Liver (tissue), 8 donors: ENCODE measurements at regions not wholly inside any gene's neighbourhood (a gene's known extent, or its start where the extent isn't known, plus 50 kb on each side); places are given as distances from the start of the nearest gene placed in this dataset.

Source experiments
- DNase-seq: peaks from one replicate; pipeline ENCODE4 v3.0.0-alpha.2; 2017; ENCODE audit warnings: low spot score
- H3K27ac ChIP-seq, 2 donors: one replicate each; pipeline ENCODE4 v1.7.0; 2013; ENCODE audit warnings: inconsistent platforms in 2 of 2, low read length in 2 of 2, control low read depth in 1 of 2, low read depth in 1 of 2, mild to moderate bottlenecking in 1 of 2
- H3K27me3 ChIP-seq, 4 donors: one replicate each; pipeline versions ENCODE4 v1.6.1 to v1.7.0; 2013; ENCODE audit warnings: low read length in 3 of 4, inconsistent platforms in 1 of 4, mild to moderate bottlenecking in 1 of 4, moderate library complexity in 1 of 4; ENCODE audit not compliant: control insufficient read depth in 4 of 4, insufficient read depth in 4 of 4
- H3K36me3 ChIP-seq, 4 donors: one replicate each; pipeline versions ENCODE4 v1.6.1 to v1.7.0; 2013; ENCODE audit warnings: low read length in 3 of 4, mild to moderate bottlenecking in 3 of 4, low read depth in 1 of 4, moderate library complexity in 1 of 4; ENCODE audit not compliant: control insufficient read depth in 4 of 4, insufficient read depth in 3 of 4
- H3K4me1 ChIP-seq, 4 donors: one replicate each; pipeline versions ENCODE4 v1.6.1 to v1.7.0; 2013; ENCODE audit warnings: low read length in 3 of 4, mild to moderate bottlenecking in 3 of 4, moderate library complexity in 1 of 4; ENCODE audit not compliant: control insufficient read depth in 4 of 4, insufficient read depth in 4 of 4
- H3K4me3 ChIP-seq, 3 donors: one replicate each; pipeline versions ENCODE4 v1.6.1 to v1.7.0; 2013; ENCODE audit warnings: low read length in 3 of 3, control low read depth in 1 of 3, low read depth in 1 of 3, mild to moderate bottlenecking in 1 of 3
- H3K9ac ChIP-seq, 2 donors: one replicate each; pipeline ENCODE4 v1.7.0; 2013; ENCODE audit warnings: low read length in 2 of 2, mild to moderate bottlenecking in 2 of 2, moderate library complexity in 2 of 2, control low read depth in 1 of 2, low read depth in 1 of 2
- H3K9me3 ChIP-seq, 4 donors: one replicate each; pipeline versions ENCODE4 v1.6.1 to v1.7.0; 2013; ENCODE audit warnings: low read length in 3 of 4; ENCODE audit not compliant: control insufficient read depth in 4 of 4
- ATF3 ChIP-seq: IDR thresholded peaks from 2 replicates; pipeline ENCODE4 v1.6.1; 2016; ENCODE audit warnings: antibody characterized with exemption
- CTCF ChIP-seq: fragments of 150-350 bp; IDR thresholded peaks from 2 replicates; pipeline ENCODE4 v1.5.1; 2017; ENCODE audit warnings: improper control_type of control experiment, low read depth, low read length; ENCODE audit not compliant: missing input control
- FOXA1 ChIP-seq: IDR thresholded peaks from 2 replicates; pipeline ENCODE4 v1.6.1; 2016; ENCODE audit warnings: antibody characterized with exemption
- FOXA2 ChIP-seq: IDR thresholded peaks from 2 replicates; pipeline ENCODE4 v1.6.1; 2016; ENCODE audit warnings: antibody characterized with exemption
- GABPA ChIP-seq, 2 donors: IDR thresholded peaks in 1 of 2; conservative IDR thresholded peaks in 1 of 2; 2 replicates each; pipeline ENCODE4 v1.6.1; 2016; ENCODE audit warnings: antibody characterized with exemption in 2 of 2, mild to moderate bottlenecking in 1 of 2, moderate library complexity in 1 of 2
- HNF4A ChIP-seq, 2 donors: conservative IDR thresholded peaks; 2 replicates each; pipeline ENCODE4 v1.6.1; 2016; ENCODE audit warnings: antibody characterized with exemption in 2 of 2, mild to moderate bottlenecking in 2 of 2
- HNF4G ChIP-seq: IDR thresholded peaks from 2 replicates; pipeline ENCODE4 v1.6.1; 2016; ENCODE audit warnings: antibody characterized with exemption
- JUND ChIP-seq, 2 donors: IDR thresholded peaks; 2 replicates each; pipeline ENCODE4 v1.6.1; 2016; ENCODE audit warnings: antibody characterized with exemption in 2 of 2
- MAX ChIP-seq: IDR thresholded peaks from 2 replicates; pipeline ENCODE4 v1.6.1; 2016; ENCODE audit warnings: antibody characterized with exemption
- NR2F2 ChIP-seq: IDR thresholded peaks from 2 replicates; pipeline ENCODE4 v1.6.1; 2016; ENCODE audit warnings: antibody characterized with exemption
- RAD21 ChIP-seq, 2 donors: IDR thresholded peaks; 2 replicates each; pipeline ENCODE4 v1.6.1; 2016; ENCODE audit warnings: antibody characterized with exemption in 2 of 2, mild to moderate bottlenecking in 2 of 2
- REST ChIP-seq: IDR thresholded peaks from 2 replicates; pipeline ENCODE4 v1.6.1; 2016; ENCODE audit warnings: antibody characterized with exemption, mild to moderate bottlenecking
- RXRA ChIP-seq, 2 donors: IDR thresholded peaks; 2 replicates each; pipeline ENCODE4 v1.6.1; 2017 to 2018; ENCODE audit warnings: antibody characterized with exemption in 2 of 2, mild to moderate bottlenecking in 1 of 2
- SP1 ChIP-seq: IDR thresholded peaks from 2 replicates; pipeline ENCODE4 v1.6.1; 2018; ENCODE audit warnings: antibody characterized with exemption, mild to moderate bottlenecking
- TAF1 ChIP-seq: conservative IDR thresholded peaks from 2 replicates; pipeline ENCODE4 v1.6.1; 2016; ENCODE audit warnings: antibody characterized with exemption, mild to moderate bottlenecking
- YY1 ChIP-seq: IDR thresholded peaks from 2 replicates; pipeline ENCODE4 v1.6.1; 2016; ENCODE audit warnings: antibody characterized with exemption, mild to moderate bottlenecking
- ZBTB33 ChIP-seq: IDR thresholded peaks from 2 replicates; pipeline ENCODE4 v1.6.1; 2016; ENCODE audit warnings: antibody characterized with exemption
- WGBS: extraction: QIAGEN DNeasy Blood & Tissue Kit; methylation state at CpG from one replicate; pipeline ENCODE4 v1.1.7; 2013; 5-methylcytosine and 5-hydroxymethylcytosine counted together
- donor health status: healthy.
- donor health status: healthy.
- donor health status: healthy.
- donor health status: healthy.
- donor health status: healthy.

GRCh38 chr9:113690055-113690740, 185.9 kb upstream of the ZNF618 start:
- Histone ChIP-seq H3K9ac (no peak overlapping the region), H3K4me3 (no peak overlapping the region), H3K9me3 (no peaks in the 10 kb centered on the region), H3K36me3 (no peaks in the 10 kb centered on the region), H3K27ac (no peak overlapping the region), H3K27me3 (no peaks in the 10 kb centered on the region), H3K4me1 (peaks cover 0 to 10% (median 6%) of the 10 kb centered on the region in 4 donors)
- DNase-seq: no peak
- TF ChIP-seq ZBTB33 (no peak), YY1 (no peak), HNF4A (conservative IDR thresholded peaks at IDR 0.05) (no peak), CTCF (no peak), FOXA1 (no peak), FOXA2 (no peak), REST (no peak), ATF3 (no peak), NR2F2 (no peak), TAF1 (no peak), JUND (IDR thresholded peaks at IDR 0.05) (no peak), MAX (no peak), HNF4G (no peak), RAD21 (IDR thresholded peaks at IDR 0.05) (no peak), RXRA (IDR thresholded peaks at IDR 0.05) (no peak), GABPA (IDR thresholded peaks at IDR 0.05 in 1 of 2, conservative IDR thresholded peaks at IDR 0.05 in 1 of 2) (no peak), SP1 (no peak)
- 87% methylated on average over 11 of the region's 11 CpGs for WGBS
